ENCODE measurements at regions not wholly inside any gene's neighbourhood (a gene's known extent, or its start where the extent isn't known, plus 50 kb on each side); places are given as distances from the start of the nearest gene placed in this dataset.

DNA sequence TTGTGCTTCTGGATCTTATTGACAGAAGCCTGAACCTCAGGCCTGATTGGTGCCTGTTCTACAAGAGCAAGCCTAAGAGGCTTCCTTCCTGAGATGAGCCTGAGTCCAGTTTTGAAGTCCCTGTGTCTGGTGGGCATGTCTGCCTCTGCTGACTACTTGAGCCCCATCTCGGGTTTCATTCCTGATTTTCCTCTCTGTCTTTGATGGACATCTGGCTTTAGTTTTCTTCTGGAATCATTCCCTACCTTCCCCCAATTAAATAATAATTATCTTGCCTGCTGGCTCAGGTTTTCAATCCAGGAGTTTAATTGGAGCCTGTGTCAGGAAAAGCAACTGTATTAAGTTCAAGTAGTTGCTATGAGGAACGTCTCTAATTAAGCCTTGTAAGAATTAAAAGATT, 135.5 kb upstream of the MC4R start:
- no peak overlapping the region for H3K9ac ChIP-seq (ENCODE audit: extremely low read depth, low read length, poor library complexity, severe bottlenecking)
- H3K27me3 Mint-ChIP-seq (ENCODE audit: insufficient read depth): no peaks in the 10 kb centered on the region
- H3K4me3 Mint-ChIP-seq: no peak overlapping the region
- H3K4me1 Mint-ChIP-seq: no peaks in the 10 kb centered on the region
- no peaks in the 10 kb centered on the region for H3K36me3 ChIP-seq (ENCODE audit: control insufficient read depth, insufficient read depth, low read length)
- no peak for TF ChIP-seq CTCF (conservative IDR thresholded peaks at IDR 0.05)
- WGBS, 2 experiments (ENCODE audit: insufficient coverage in 1 of 2, insufficient read length in 1 of 2): 85 to 93% methylated on average over 2 of the region's 2 CpGs
- no peak overlapping the region for H3K4me3 ChIP-seq (ENCODE audit: low read length)
- no peaks in the 10 kb centered on the region for H3K4me1 ChIP-seq (ENCODE audit: control insufficient read depth, insufficient read depth, low read length)
- no peaks in the 10 kb centered on the region for H3K27me3 ChIP-seq (ENCODE audit: control insufficient read depth, insufficient read depth, low read length, poor library complexity, severe bottlenecking)
- H3K27ac Mint-ChIP-seq: no peak overlapping the region
- H3K27ac ChIP-seq (ENCODE audit: low read depth, low read length): no peak overlapping the region
- DNase-seq: no peak
- H3K36me3 Mint-ChIP-seq (ENCODE audit: low read depth): no peaks in the 10 kb centered on the region
- no peaks in the 10 kb centered on the region for H3K9me3 Mint-ChIP-seq
- no peaks in the 10 kb centered on the region for H3K9me3 ChIP-seq (ENCODE audit: control insufficient read depth, low read length)

DNA sequence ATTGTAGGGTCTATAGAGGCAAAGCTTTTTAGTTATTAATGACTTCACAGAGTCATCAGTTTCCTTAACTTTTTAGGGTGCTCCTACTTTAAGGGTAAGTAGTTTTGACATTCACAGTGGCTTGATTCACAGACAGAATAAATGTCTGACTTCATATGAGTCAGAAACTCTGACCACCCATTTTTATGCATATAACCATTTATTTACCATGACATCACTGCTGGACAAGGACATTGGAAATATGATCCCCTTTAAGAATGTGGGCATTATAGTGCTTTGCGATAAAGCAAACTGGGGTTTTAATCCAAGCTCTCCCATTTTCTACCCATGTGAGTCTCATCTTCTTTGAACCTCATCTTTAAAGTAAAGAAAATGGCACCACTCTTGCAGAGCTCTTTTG, 162.0 kb upstream of the MC4R start:
- Mint-ChIP-seq H3K4me1 (no peaks in the 10 kb centered on the region), H3K27me3 (ENCODE audit: insufficient read depth) (peaks cover 2% of the 10 kb centered on the region), H3K36me3 (ENCODE audit: low read depth) (no peaks in the 10 kb centered on the region), H3K27ac (no peak overlapping the region), H3K9me3 (no peaks in the 10 kb centered on the region), H3K4me3 (no peak overlapping the region)
- Histone ChIP-seq H3K4me1 (ENCODE audit: control insufficient read depth, insufficient read depth, low read length) (no peaks in the 10 kb centered on the region), H3K36me3 (ENCODE audit: control insufficient read depth, insufficient read depth, low read length) (no peaks in the 10 kb centered on the region), H3K9ac (ENCODE audit: extremely low read depth, low read length, poor library complexity, severe bottlenecking) (no peak overlapping the region), H3K9me3 (ENCODE audit: control insufficient read depth, low read length) (no peaks in the 10 kb centered on the region), H3K27ac (ENCODE audit: low read depth, low read length) (no peak overlapping the region), H3K4me3 (ENCODE audit: low read length) (no peak overlapping the region), H3K27me3 (ENCODE audit: control insufficient read depth, insufficient read depth, low read length, poor library complexity, severe bottlenecking) (no peaks in the 10 kb centered on the region)
- TF ChIP-seq CTCF (conservative IDR thresholded peaks at IDR 0.05): no peak
- DNase-seq: no peak
- 75 to 92% methylated on average over 1 of the region's 1 CpG for WGBS, 2 experiments (ENCODE audit: insufficient coverage in 1 of 2, insufficient read length in 1 of 2)

- Histone ChIP-seq H3K9me3 (ENCODE audit: control insufficient read depth, low read length) (no peaks in the 10 kb centered on the region), H3K27me3 (ENCODE audit: control insufficient read depth, insufficient read depth, low read length, poor library complexity, severe bottlenecking) (no peaks in the 10 kb centered on the region), H3K9ac (ENCODE audit: extremely low read depth, low read length, poor library complexity, severe bottlenecking) (no peak overlapping the region), H3K4me1 (ENCODE audit: control insufficient read depth, insufficient read depth, low read length) (no peaks in the 10 kb centered on the region), H3K4me3 (ENCODE audit: low read length) (no peak overlapping the region), H3K36me3 (ENCODE audit: control insufficient read depth, insufficient read depth, low read length) (no peaks in the 10 kb centered on the region), H3K27ac (ENCODE audit: low read depth, low read length) (no peak overlapping the region)
- Mint-ChIP-seq H3K4me3 (no peak overlapping the region), H3K9me3 (no peaks in the 10 kb centered on the region), H3K36me3 (ENCODE audit: low read depth) (no peaks in the 10 kb centered on the region), H3K4me1 (no peaks in the 10 kb centered on the region), H3K27ac (no peak overlapping the region), H3K27me3 (ENCODE audit: insufficient read depth) (peaks cover 2% of the 10 kb centered on the region)
- no peak for DNase-seq
- TF ChIP-seq CTCF (conservative IDR thresholded peaks at IDR 0.05): no peak
- WGBS, 2 experiments (ENCODE audit: insufficient coverage in 1 of 2, insufficient read length in 1 of 2): 94% methylated on average over 1 of the region's 1 CpG; no CpG with 5 or more reads in 1 of the 2 experiments
Observed at GRCh38 chr18:60537074-60537473, 164.5 kb upstream of the MC4R start.
